Kidney epithelial cell (primary cell): ENCODE measurements at regions not wholly inside any gene's neighbourhood (a gene's known extent, or its start where the extent isn't known, plus 50 kb on each side); places are given as distances from the start of the nearest gene placed in this dataset.

ENCODE experiments used
- DNase-seq: peaks from one replicate; pipeline ENCODE4 v3.0.0-alpha.2; 2010; ENCODE audit warnings: low read depth
- H3K27me3 ChIP-seq: 2 replicates; pipeline ENCODE4 v1.6.0; 2011; ENCODE audit warnings: low read length; ENCODE audit not compliant: control insufficient read depth, insufficient read depth
- H3K36me3 ChIP-seq: 2 replicates; pipeline ENCODE4 v1.5.1; 2011; ENCODE audit warnings: low read length; ENCODE audit not compliant: control insufficient read depth, insufficient read depth
- H3K4me3 ChIP-seq: 2 replicates; pipeline ENCODE4 v1.5.1; 2011; ENCODE audit warnings: low read depth, mild to moderate bottlenecking, control low read depth, low read length
- TF ChIP-seq, protein P1 (sequence below): IDR thresholded peaks from 2 replicates; pipeline ENCODE4 v1.5.1; 2011; ENCODE audit warnings: mild to moderate bottlenecking, moderate library complexity, low read length, control low read depth, inconsistent platforms; ENCODE audit not compliant: insufficient read depth, poor library complexity, severe bottlenecking

DNA sequence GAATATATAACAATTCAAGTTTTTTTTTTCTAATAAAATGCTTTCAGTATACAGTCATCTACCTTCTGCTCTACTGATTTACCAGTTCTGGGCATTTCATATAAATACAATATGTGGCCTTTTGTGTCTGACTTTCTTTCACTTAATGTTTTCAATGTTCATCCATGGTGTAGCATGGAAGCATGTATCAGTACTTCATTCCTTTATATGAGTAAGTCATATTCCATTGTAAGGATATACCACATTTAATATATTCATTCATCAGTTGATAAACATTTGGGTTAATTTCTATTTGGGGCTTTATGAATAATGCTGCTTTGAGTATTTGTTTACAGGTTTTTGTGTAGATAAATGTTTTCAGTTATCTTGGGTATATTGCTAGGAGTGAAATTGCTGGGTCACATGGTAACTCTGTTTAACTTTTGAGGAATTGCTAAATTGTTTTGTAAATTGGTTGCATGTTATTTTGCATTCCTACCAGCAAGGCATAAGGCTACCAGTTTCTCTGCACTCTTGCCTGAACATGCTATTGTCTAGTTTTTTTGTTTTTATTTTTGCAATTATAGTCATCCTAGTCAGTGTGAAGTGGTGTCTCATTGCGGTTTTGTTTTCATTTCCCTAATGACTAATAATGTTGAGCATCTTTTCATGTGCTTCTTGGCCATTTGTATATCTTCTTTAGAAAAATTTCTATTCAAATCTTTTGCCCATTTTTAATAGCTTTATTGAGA is 206.1 kb downstream of the TM2D1 start:
- no peak overlapping the region for H3K4me3 ChIP-seq
- H3K27me3 ChIP-seq: no peaks in the 10 kb centered on the region
- TF ChIP-seq, protein P1, sequence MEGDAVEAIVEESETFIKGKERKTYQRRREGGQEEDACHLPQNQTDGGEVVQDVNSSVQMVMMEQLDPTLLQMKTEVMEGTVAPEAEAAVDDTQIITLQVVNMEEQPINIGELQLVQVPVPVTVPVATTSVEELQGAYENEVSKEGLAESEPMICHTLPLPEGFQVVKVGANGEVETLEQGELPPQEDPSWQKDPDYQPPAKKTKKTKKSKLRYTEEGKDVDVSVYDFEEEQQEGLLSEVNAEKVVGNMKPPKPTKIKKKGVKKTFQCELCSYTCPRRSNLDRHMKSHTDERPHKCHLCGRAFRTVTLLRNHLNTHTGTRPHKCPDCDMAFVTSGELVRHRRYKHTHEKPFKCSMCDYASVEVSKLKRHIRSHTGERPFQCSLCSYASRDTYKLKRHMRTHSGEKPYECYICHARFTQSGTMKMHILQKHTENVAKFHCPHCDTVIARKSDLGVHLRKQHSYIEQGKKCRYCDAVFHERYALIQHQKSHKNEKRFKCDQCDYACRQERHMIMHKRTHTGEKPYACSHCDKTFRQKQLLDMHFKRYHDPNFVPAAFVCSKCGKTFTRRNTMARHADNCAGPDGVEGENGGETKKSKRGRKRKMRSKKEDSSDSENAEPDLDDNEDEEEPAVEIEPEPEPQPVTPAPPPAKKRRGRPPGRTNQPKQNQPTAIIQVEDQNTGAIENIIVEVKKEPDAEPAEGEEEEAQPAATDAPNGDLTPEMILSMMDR: no peak
- H3K36me3 ChIP-seq: no peaks in the 10 kb centered on the region
- DNase-seq: no peak

DNA sequence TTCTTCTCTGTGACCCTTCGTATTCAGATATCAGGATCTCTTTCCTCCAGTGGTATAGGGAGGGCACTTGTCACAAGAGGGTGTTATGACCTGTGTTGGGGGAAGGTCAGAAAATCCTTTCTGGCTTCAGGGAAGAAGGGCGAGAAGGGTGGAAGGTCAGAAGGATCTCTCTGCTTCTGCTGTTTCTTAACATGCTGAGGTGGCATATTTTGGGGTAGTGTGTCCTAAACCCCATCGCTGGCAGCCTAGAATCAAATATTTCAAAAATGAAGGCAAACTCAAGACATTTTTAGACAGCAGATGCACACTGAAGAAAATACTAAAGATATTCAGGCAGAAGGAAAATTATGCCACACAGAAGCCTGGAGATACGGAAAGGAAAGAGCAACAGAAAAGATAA is 207.6 kb downstream of the TM2D1 start:
- no peak overlapping the region for H3K4me3 ChIP-seq
- TF ChIP-seq, protein P1: no peak
- no peaks in the 10 kb centered on the region for H3K36me3 ChIP-seq
- DNase-seq: no peak
- H3K27me3 ChIP-seq: peaks cover 2% of the 10 kb centered on the region

DNA sequence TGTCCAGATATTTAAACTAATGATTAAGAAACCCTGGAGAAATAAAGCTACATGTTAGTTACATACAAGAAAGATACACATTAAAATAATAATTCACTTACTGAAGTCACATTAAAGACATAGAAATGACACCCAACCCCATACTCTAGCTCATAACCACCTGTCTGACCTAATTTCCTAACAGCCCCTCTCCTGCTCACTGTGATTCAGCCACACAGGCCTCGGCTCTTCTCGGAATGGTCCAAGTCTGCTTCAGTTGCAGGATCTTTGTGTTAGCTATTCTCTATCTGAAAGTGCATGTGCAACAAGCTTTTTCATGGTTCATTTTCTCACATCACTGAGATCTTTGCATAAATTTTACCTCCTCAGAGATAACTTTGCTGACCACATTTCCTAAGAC is 209.8 kb downstream of the TM2D1 start:
- H3K4me3 ChIP-seq: no peak overlapping the region
- H3K36me3 ChIP-seq: no peaks in the 10 kb centered on the region
- no peak for DNase-seq
- peaks cover 2% of the 10 kb centered on the region for H3K27me3 ChIP-seq
- TF ChIP-seq, protein P1: no peak
